ENCODE measurements at regions not wholly inside any gene's neighbourhood (a gene's known extent, or its start where the extent isn't known, plus 50 kb on each side); places are given as distances from the start of the nearest gene placed in this dataset.

DNA sequence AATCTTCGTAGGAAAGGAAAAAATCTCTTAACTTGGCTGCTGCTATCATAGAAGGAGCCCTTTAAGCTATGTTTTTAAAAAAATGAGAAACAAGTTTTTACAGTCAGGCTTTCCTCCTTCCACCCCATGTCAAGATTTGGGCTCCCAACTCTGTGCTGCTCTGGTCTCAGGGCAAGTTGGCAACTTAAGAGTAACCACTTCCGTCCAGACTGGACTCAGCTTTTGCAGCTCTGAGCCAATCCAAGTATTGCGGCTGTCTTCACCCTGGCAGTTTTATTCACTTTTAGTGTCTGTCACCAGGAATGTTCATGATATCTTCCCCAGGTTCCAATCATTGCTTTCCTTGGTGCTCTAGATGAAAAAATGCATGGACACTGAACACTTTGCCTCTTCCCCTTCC is 115.9 kb upstream of the GAS1 start:
- Histone ChIP-seq H3K27ac (ENCODE audit: low read depth, low read length) (no peak overlapping the region), H4K91ac (replicated peaks; ENCODE audit: insufficient read length, low read length) (no peak overlapping the region), H3K79me2 (ENCODE audit: control insufficient read depth in 1 of 2, insufficient read depth in 2 of 2, low read length in 2 of 2) (no peaks in the 10 kb centered on the region), H3K14ac (ENCODE audit: insufficient read length) (no peak overlapping the region), H3K4me3 (ENCODE audit: extremely low read depth in 1 of 4, insufficient read depth in 2 of 4, low read depth in 3 of 4, low read length in 4 of 4) (no peak overlapping the region), H2BK120ac (replicated peaks; ENCODE audit: low read depth, low read length) (no peak overlapping the region), H3K23me2 (ENCODE audit: low read depth, low read length) (no peaks in the 10 kb centered on the region), H3K4me2 (ENCODE audit: insufficient read depth in 1 of 2, low read depth in 2 of 2, low read length in 2 of 2) (no peak overlapping the region), H3K9ac (replicated peaks in 1 of 4; ENCODE audit: extremely low read depth in 1 of 4, low read depth in 3 of 4, low read length in 3 of 4) (no peak overlapping the region), H2BK12ac (ENCODE audit: low read depth, low read length) (no peak overlapping the region), H2AFZ (ENCODE audit: low read length) (no peak overlapping the region), H4K8ac (ENCODE audit: extremely low read depth, insufficient read depth, low read length) (no peak overlapping the region), H2AK5ac (ENCODE audit: low read depth, low read length) (no peak overlapping the region), H2BK5ac (ENCODE audit: low read depth, low read length) (no peak overlapping the region), H3K18ac (ENCODE audit: extremely low read depth, low read length) (no peak overlapping the region), H3K56ac (replicated peaks; ENCODE audit: insufficient read length, low read depth, low read length) (no peak overlapping the region), H4K20me1 (replicated peaks in 1 of 2; ENCODE audit: control insufficient read depth in 1 of 2, insufficient read depth in 2 of 2, low read length in 2 of 2) (no peaks in the 10 kb centered on the region), H3K4me1 (replicated peaks in 1 of 4; ENCODE audit: control insufficient read depth in 3 of 4, insufficient read depth in 4 of 4, low read length in 3 of 4) (no peaks in the 10 kb centered on the region), H4K5ac (ENCODE audit: insufficient read length, low read depth, low read length) (no peak overlapping the region), H3K4ac (replicated peaks; ENCODE audit: insufficient read length, low read depth, low read length) (no peak overlapping the region), H2BK20ac (ENCODE audit: low read length) (no peak overlapping the region), H3K27me3 (replicated peaks in 1 of 4; ENCODE audit: control insufficient read depth in 3 of 4, extremely low read depth in 1 of 4, insufficient read depth in 3 of 4, low read length in 3 of 4) (no peaks in the 10 kb centered on the region), H3K23ac (ENCODE audit: insufficient read length) (no peak overlapping the region), H3K79me1 (ENCODE audit: low read depth, low read length) (no peaks in the 10 kb centered on the region), H3K9me3 (ENCODE audit: insufficient read depth in 2 of 2, low read depth in 1 of 2, low read length in 1 of 2) (no peaks in the 10 kb centered on the region), H3K36me3 (ENCODE audit: control insufficient read depth in 2 of 4, insufficient read depth in 4 of 4, low read length in 3 of 4) (no peaks in the 10 kb centered on the region), H2BK15ac (ENCODE audit: low read length) (no peak overlapping the region)
- 84% methylated on average over 3 of the region's 3 CpGs; no CpG with 5 or more reads in 1 of the 2 experiments for WGBS, 2 experiments (ENCODE audit: extremely low coverage in 1 of 2, insufficient coverage in 1 of 2, insufficient read length in 1 of 2, insufficient replicate concordance in 2 of 2, low coverage in 1 of 2, low lambda C conversion rate in 2 of 2, missing lambda C conversion rate in 1 of 2)
- CTCF ChIA-PET (ENCODE audit: partially characterized antibody): interaction anchor here (0.9 to 1.3 kb wide), 4 partner anchors 9 to 425 kb away, joined by 3 to 4 read pairs (median 3); no protein-coding TSS in a partner anchor
- POLR2A ChIA-PET (ENCODE audit: partially characterized antibody): no interaction called here
- FAIRE-seq (no peak), DNase-seq (ENCODE audit: low read depth in 1 of 2, low spot score in 2 of 2) (no peak)
- TF ChIP-seq TAF7 (optimal IDR thresholded peaks at IDR 0.05; ENCODE audit: borderline replicate concordance, low read depth, low read length): no peak
- TF ChIP-seq CTBP2 (IDR thresholded peaks at IDR 0.05; ENCODE audit: borderline replicate concordance, insufficient read depth, insufficient read length, low read length): no peak
- TF ChIP-seq, protein P1, sequence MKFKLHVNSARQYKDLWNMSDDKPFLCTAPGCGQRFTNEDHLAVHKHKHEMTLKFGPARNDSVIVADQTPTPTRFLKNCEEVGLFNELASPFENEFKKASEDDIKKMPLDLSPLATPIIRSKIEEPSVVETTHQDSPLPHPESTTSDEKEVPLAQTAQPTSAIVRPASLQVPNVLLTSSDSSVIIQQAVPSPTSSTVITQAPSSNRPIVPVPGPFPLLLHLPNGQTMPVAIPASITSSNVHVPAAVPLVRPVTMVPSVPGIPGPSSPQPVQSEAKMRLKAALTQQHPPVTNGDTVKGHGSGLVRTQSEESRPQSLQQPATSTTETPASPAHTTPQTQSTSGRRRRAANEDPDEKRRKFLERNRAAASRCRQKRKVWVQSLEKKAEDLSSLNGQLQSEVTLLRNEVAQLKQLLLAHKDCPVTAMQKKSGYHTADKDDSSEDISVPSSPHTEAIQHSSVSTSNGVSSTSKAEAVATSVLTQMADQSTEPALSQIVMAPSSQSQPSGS (IDR thresholded peaks at IDR 0.05; ENCODE audit: low read length): no peak
- no peak for TF ChIP-seq ZNF274 (IDR thresholded peaks at IDR 0.05; ENCODE audit: borderline replicate concordance, extremely low read depth, low read length)
- no peak for TF ChIP-seq FOSL1 (IDR thresholded peaks at IDR 0.05; ENCODE audit: insufficient read depth, low read depth, low read length)
- no peak for TF ChIP-seq NRF1 (IDR thresholded peaks at IDR 0.05; ENCODE audit: low read depth, low read length)
- TF ChIP-seq KDM1A (IDR thresholded peaks at IDR 0.05; ENCODE audit: borderline replicate concordance, low read length): no peak
- TF ChIP-seq TAF1 (IDR thresholded peaks at IDR 0.05; ENCODE audit: low read depth, low read length): no peak
- TF ChIP-seq CEBPB (IDR thresholded peaks at IDR 0.05; ENCODE audit: low read depth, low read length): no peak
- no peak for TF ChIP-seq SIX5 (IDR thresholded peaks at IDR 0.05; ENCODE audit: low read depth, low read length)
- TF ChIP-seq TCF12 (IDR thresholded peaks at IDR 0.05; ENCODE audit: low read depth, low read length): no peak
- no peak for TF ChIP-seq CBX8 (IDR thresholded peaks at IDR 0.05; ENCODE audit: borderline replicate concordance, low read depth, low read length)
- TF ChIP-seq EGR1 (IDR thresholded peaks at IDR 0.05; ENCODE audit: borderline replicate concordance, low read depth, low read length): no peak
- no peak for TF ChIP-seq SRF (IDR thresholded peaks at IDR 0.05; ENCODE audit: low read depth, low read length)
